H1 (cell line): ENCODE measurements at regions not wholly inside any gene's neighbourhood (a gene's known extent, or its start where the extent isn't known, plus 50 kb on each side); places are given as distances from the start of the nearest gene placed in this dataset.

ENCODE experiments used
- KDM1A ChIP-seq: fragments of 200-600, 300-600 bp; sonication (generic); IDR thresholded peaks from 2 replicates; pipeline ENCODE4 v1.7.1; 2016; ENCODE audit warnings: mild to moderate bottlenecking, low read length, borderline replicate concordance
- POLR2A ChIP-seq, 2 experiments: IDR thresholded peaks; 1 replicate in 1 of 2; 2 replicates in 1 of 2; pipeline ENCODE4 v1.6.1; 2011; ENCODE audit warnings: low read depth in 2 of 2, low read length in 2 of 2, mild to moderate bottlenecking in 2 of 2; ENCODE audit errors: control extremely low read depth in 1 of 2
- TF ChIP-seq, protein P1 (sequence below): fragments of 300-600 bp; sonication (generic); IDR thresholded peaks from 2 replicates; pipeline ENCODE4 v1.7.1; 2012; ENCODE audit warnings: low read length, moderate library complexity, mild to moderate bottlenecking, inconsistent platforms; ENCODE audit not compliant: insufficient replicate concordance

DNA sequence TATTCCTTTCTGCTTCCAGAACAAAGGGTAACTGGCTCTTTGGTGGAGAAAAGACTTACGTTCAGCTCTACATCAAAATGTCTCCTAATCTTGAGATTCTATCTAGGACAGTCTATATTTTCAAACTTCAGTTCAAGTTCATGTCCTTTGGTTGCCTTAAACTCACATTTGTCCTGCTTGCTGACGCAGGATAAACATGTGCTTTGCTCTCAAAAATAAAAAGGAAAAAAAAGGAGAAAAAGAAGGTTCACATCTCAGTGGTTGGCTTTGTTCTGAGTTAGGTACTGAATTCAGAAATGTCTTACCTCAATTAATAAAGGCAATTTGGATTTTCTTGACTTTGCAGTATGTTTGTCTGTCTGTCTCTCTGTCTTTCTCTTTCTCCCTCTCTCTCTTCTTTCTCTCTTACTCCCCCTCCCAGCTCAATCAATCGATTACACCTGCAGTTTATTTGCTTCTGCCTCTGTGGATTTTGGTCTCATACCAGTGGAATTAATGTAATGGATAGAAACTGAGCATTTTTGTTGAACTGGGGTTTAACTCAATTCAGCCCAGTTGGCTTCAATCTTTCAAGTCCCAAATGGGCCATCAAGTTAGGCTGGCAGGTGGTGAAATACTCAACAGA is 72.2 kb upstream of the ADRB1 start (continued):
- no peak for TF ChIP-seq POLR2A (IDR thresholded peaks at IDR 0.05; ENCODE audit: control extremely low read depth in 1 of 2, low read depth in 2 of 2, low read length in 2 of 2)
- no peak for TF ChIP-seq KDM1A
- TF ChIP-seq, protein P1, sequence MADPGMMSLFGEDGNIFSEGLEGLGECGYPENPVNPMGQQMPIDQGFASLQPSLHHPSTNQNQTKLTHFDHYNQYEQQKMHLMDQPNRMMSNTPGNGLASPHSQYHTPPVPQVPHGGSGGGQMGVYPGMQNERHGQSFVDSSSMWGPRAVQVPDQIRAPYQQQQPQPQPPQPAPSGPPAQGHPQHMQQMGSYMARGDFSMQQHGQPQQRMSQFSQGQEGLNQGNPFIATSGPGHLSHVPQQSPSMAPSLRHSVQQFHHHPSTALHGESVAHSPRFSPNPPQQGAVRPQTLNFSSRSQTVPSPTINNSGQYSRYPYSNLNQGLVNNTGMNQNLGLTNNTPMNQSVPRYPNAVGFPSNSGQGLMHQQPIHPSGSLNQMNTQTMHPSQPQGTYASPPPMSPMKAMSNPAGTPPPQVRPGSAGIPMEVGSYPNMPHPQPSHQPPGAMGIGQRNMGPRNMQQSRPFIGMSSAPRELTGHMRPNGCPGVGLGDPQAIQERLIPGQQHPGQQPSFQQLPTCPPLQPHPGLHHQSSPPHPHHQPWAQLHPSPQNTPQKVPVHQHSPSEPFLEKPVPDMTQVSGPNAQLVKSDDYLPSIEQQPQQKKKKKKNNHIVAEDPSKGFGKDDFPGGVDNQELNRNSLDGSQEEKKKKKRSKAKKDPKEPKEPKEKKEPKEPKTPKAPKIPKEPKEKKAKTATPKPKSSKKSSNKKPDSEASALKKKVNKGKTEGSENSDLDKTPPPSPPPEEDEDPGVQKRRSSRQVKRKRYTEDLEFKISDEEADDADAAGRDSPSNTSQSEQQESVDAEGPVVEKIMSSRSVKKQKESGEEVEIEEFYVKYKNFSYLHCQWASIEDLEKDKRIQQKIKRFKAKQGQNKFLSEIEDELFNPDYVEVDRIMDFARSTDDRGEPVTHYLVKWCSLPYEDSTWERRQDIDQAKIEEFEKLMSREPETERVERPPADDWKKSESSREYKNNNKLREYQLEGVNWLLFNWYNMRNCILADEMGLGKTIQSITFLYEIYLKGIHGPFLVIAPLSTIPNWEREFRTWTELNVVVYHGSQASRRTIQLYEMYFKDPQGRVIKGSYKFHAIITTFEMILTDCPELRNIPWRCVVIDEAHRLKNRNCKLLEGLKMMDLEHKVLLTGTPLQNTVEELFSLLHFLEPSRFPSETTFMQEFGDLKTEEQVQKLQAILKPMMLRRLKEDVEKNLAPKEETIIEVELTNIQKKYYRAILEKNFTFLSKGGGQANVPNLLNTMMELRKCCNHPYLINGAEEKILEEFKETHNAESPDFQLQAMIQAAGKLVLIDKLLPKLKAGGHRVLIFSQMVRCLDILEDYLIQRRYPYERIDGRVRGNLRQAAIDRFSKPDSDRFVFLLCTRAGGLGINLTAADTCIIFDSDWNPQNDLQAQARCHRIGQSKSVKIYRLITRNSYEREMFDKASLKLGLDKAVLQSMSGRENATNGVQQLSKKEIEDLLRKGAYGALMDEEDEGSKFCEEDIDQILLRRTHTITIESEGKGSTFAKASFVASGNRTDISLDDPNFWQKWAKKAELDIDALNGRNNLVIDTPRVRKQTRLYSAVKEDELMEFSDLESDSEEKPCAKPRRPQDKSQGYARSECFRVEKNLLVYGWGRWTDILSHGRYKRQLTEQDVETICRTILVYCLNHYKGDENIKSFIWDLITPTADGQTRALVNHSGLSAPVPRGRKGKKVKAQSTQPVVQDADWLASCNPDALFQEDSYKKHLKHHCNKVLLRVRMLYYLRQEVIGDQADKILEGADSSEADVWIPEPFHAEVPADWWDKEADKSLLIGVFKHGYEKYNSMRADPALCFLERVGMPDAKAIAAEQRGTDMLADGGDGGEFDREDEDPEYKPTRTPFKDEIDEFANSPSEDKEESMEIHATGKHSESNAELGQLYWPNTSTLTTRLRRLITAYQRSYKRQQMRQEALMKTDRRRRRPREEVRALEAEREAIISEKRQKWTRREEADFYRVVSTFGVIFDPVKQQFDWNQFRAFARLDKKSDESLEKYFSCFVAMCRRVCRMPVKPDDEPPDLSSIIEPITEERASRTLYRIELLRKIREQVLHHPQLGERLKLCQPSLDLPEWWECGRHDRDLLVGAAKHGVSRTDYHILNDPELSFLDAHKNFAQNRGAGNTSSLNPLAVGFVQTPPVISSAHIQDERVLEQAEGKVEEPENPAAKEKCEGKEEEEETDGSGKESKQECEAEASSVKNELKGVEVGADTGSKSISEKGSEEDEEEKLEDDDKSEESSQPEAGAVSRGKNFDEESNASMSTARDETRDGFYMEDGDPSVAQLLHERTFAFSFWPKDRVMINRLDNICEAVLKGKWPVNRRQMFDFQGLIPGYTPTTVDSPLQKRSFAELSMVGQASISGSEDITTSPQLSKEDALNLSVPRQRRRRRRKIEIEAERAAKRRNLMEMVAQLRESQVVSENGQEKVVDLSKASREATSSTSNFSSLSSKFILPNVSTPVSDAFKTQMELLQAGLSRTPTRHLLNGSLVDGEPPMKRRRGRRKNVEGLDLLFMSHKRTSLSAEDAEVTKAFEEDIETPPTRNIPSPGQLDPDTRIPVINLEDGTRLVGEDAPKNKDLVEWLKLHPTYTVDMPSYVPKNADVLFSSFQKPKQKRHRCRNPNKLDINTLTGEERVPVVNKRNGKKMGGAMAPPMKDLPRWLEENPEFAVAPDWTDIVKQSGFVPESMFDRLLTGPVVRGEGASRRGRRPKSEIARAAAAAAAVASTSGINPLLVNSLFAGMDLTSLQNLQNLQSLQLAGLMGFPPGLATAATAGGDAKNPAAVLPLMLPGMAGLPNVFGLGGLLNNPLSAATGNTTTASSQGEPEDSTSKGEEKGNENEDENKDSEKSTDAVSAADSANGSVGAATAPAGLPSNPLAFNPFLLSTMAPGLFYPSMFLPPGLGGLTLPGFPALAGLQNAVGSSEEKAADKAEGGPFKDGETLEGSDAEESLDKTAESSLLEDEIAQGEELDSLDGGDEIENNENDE = no peak
- TF ChIP-seq, all 59 proteins: peak for 0
